Dermis microvascular lymphatic vessel endothelial cell (primary cell): ENCODE measurements at regions not wholly inside any gene's neighbourhood (a gene's known extent, or its start where the extent isn't known, plus 50 kb on each side); places are given as distances from the start of the nearest gene placed in this dataset.
"Not testable (repeated sequence)": the region's sequence is repeated elsewhere in the genome, so short reads cannot be mapped to it uniquely, and the experiment has no call there.

Experiments
- DNase-seq, 2 donors: peaks; one replicate each; pipeline versions ENCODE4 v3.0.0 to v3.0.0-alpha.2; 2010; ENCODE audit warnings: low read depth in 2 of 2

DNA sequence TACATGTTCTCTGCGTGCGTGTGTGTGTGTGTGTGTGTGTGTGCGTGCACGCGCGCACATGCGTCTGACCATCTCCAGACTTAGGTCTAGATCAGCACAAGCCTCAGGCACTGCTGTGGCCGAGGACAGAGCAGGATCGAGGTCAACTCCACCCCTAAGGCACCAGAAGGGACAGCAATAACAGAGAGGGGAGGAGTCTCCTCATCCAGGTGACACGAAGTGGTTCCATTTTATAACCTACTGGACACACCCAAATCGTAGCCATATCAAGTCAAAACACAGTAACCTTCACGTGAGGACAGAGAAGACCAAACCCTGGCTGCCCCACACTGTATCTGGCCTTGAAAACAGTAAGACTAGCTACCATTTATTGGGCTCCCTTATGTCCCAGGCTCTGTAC, 224.1 kb downstream of the FGFR2 start:
- DNase-seq = no peak

DNA sequence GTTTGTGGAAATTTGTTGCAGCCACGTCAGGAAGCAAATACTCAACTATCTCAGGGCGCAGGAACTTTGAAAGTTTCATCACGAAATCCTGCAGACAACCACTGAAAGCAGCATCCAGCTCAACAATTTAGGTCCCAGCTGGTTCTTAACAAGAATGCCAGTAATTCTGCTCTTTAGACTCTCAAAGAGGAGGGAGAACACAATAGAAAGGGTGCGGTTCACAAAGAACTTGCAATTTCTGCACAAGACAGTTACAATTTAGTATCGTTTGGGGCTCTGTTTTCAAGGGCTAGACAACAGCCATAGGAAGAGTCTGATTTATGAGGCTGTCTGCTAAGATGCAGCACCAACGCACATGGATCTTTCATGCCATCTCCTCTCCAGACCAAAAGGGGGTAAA, 223.1 kb downstream of the FGFR2 start:
- no peak for DNase-seq

- DNase-seq = no peak
Observed at GRCh38 chr10:121378251-121378801, 219.9 kb downstream of the FGFR2 start.

GRCh38 chr10:121379013-121379412, 219.2 kb downstream of the FGFR2 start:
- no peak for DNase-seq

GRCh38 chr10:121380211-121380610, 218.0 kb downstream of the FGFR2 start:
- no peak for DNase-seq

GRCh38 chr10:121382029-121382520, 216.2 kb downstream of the FGFR2 start:
- DNase-seq = not testable (repeated sequence)

GRCh38 chr10:121385136-121385535, 213.1 kb downstream of the FGFR2 start:
- no peak for DNase-seq

- DNase-seq = no peak
Observed at GRCh38 chr10:121392657-121393056, 205.6 kb downstream of the FGFR2 start.

- DNase-seq = no peak
Observed at GRCh38 chr10:121393522-121393921, 204.7 kb downstream of the FGFR2 start.

- not testable (repeated sequence) for DNase-seq
Observed at GRCh38 chr10:121400507-121400906, 197.7 kb downstream of the FGFR2 start.

GRCh38 chr10:121403527-121403926, 194.7 kb downstream of the FGFR2 start:
- DNase-seq = no peak

- DNase-seq = no peak
Observed at GRCh38 chr10:121404611-121405010, 193.6 kb downstream of the FGFR2 start.

DNA sequence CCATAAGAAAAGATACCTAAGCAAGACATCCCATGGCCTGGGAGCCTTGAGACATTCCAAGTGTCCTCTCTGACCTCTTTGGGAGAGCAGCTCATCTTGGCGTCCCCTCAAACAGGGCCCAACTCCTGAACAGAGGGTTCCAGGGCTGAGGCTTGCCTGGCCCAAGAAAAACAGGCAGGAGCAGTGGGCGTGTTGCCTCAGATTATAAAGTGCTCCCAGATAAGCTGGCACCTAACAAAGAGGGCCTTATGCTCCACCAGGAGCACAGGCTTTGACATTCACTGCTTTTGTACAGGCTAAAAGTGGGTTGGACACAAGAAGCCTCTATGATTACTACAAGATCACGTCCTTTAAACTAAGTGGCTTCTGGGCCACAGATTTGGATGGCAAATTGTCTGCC, 193.1 kb downstream of the FGFR2 start:
- DNase-seq = no peak

DNA sequence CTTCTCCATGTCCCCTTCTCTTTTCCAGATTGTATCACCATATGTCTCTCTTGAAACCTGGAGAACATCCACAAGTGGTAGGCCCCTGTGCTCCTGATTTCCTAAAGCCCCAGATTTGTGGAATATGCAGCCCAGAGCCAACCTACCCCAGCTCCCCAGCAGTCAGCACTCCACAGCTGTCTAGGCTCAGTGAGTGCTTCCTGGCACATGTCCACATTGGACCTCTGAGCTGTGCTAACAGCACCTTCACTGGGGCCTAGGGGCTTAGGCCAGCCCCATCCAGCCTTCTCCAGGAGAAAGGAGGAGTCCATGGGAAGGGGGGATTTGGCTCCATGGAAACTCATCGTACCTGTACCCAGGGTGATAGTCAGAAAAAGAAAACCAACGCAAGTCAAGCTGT, 192.7 kb downstream of the FGFR2 start:
- no peak for DNase-seq

DNA sequence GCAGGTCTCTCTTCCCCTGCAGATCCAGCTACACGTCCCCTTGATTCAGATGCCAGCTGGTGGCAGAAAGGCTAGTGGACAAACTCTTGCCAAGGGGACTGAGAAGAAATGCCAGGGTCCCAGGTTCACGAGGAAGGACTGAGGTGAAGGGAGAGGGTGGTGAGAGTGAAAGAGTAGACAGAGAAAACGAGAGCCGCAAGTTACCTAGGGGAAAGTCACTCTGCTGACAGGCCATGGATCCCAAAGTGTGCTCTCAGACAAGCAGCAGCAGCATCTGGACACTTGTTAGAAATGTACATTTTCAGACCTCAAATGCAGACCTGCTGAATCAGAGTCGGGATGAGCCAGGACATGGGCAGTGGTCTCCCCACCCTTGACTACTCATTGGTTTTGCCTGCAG, 192.3 kb downstream of the FGFR2 start:
- no peak for DNase-seq

GRCh38 chr10:121406823-121407545, 191.3 kb downstream of the FGFR2 start:
- peak in 1 of 2 donors; percentile 2 for DNase-seq

- no peak for DNase-seq
Observed at GRCh38 chr10:121409466-121410104, 188.7 kb downstream of the FGFR2 start.

GRCh38 chr10:121411004-121411403, 187.2 kb downstream of the FGFR2 start:
- no peak for DNase-seq

GRCh38 chr10:121413951-121414350, 184.3 kb downstream of the FGFR2 start:
- no peak for DNase-seq

GRCh38 chr10:121414366-121415062, 183.7 kb downstream of the FGFR2 start:
- no peak for DNase-seq

DNA sequence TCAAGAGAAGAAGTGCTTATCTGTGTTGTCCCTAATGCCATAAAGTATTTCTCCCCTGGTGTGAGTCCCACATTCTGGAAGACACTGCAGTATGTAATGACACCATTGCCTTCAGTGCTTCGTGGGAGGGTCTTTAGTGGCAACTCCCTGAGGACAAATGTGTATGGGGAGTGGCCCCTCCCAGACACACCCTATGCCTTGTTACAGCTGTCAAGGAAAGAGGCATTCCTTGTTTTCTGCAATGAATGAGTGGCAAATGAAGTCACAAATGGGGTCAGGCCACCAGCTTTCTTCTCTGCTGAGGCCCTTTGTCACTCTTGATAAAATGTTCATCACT, 183.2 kb downstream of the FGFR2 start:
- DNase-seq = no peak

DNA sequence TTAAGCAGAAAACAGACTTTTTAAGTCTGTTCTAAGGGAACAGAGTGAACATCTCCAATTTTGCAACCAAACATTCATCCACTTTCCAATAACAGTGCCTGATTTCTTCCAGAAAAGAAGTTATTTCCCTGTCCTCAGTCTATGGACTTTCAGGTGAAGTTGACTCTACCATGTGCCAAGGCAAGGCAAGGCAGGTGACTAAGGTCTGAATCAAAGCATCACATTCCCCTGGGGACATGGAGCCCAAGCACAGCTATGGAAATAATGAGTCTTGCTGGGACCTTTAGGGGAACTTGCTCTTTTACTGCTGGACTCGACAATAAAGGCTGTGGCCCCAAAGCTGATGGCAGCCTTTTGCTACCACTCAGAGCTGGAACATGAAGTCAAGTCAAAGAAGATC, 182.2 kb downstream of the FGFR2 start:
- DNase-seq = no peak
